Activated B cell treated with CpG ODN at 0.5 μM for 24 hours (primary cell): ENCODE measurements at regions not wholly inside any gene's neighbourhood (a gene's known extent, or its start where the extent isn't known, plus 50 kb on each side); places are given as distances from the start of the nearest gene placed in this dataset.
"Not testable (repeated sequence)": the region's sequence is repeated elsewhere in the genome, so short reads cannot be mapped to it uniquely, and the experiment has no call there.

Experiments used
- ATAC-seq: fragments of 200-7000 bp; cut with Tn5 transposase; one replicate; pipeline ENCODE4 v1.10.0; 2021; ENCODE audit warnings: low read depth, mild to moderate bottlenecking, moderate library complexity
- CTCF ChIA-PET: fragments of 350-600 bp; sonication (Branson Sonifier 250); formaldehyde crosslinking; loops from one replicate; lab custom pipeline; 2021; ENCODE audit warnings: antibody characterized with exemption; lab: Charles Lee
- POLR2A ChIA-PET: fragments of 350-600 bp; sonication (Branson Sonifier 250); formaldehyde crosslinking; loops from one replicate; lab custom pipeline; 2021; ENCODE audit warnings: antibody characterized with exemption; lab: Charles Lee
- DNase-seq: peaks from one replicate; pipeline ENCODE4 v3.0.0; 2022
- H3K27ac Mint-ChIP-seq: one replicate; pipeline ENCODE4 v1.8.0; 2020; ENCODE audit warnings: mixed read lengths
- H3K27me3 Mint-ChIP-seq: one replicate; pipeline ENCODE4 v1.8.0; 2021; ENCODE audit warnings: mixed read lengths
- H3K36me3 Mint-ChIP-seq: one replicate; pipeline ENCODE4 v1.8.0; 2021; ENCODE audit warnings: low read depth, mixed read lengths
- H3K4me1 Mint-ChIP-seq: one replicate; pipeline ENCODE4 v1.8.0; 2021; ENCODE audit warnings: mixed read lengths
- H3K4me3 Mint-ChIP-seq: one replicate; pipeline ENCODE4 v1.8.0; 2020; ENCODE audit warnings: mild to moderate bottlenecking, mixed read lengths
- H3K9me3 Mint-ChIP-seq: one replicate; pipeline ENCODE4 v1.8.0; 2020; ENCODE audit warnings: mixed read lengths
- intact Hi-C: fragments of 100-400 bp; cut with micrococcal nuclease; formaldehyde crosslinking; loops from one replicate; pipeline ENCODE4 v1.15.1; 2024
- TF ChIP-seq, protein P1 (sequence below): fragments of 200-600 bp; IDR thresholded peaks from one replicate; pipeline ENCODE4 v1.8.0; 2022; ENCODE audit warnings: antibody characterized with exemption, mild to moderate bottlenecking

DNA sequence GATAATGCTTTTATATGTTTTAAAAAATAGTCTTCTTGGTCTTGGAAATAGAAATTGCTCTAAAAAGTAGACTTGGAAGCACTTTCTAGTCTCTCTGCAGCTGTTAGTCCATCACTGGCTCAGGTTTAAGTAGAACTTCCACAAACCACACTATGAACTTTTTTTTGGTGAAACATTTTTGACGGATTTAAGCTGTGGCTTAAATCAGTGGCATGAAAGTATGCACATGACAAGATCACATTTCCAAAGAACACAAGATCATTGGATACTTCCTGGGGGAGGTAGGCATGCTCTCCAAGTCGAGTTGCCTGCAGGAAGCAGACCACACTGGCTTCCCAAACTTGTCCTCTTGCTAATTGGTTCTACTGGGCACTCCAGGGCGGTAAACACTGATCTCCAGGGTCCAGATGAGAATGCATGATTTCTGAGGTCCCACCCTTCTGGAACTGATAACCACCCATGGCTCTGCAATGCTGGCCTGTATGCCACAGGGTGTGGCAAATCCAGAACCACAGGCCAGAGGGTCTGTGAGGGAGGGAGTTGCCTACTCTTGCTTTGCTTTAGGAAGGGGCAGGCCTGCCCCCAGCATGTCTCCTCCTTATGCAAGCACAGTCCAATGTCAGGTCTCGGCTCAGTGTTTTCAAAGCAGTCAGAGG, 331.9 kb upstream of the SFRP2 start:
- DNase-seq (no peak), ATAC-seq (no peak)
- no peaks in the 10 kb centered on the region for H3K27me3 Mint-ChIP-seq
- no peak overlapping the region for H3K4me3 Mint-ChIP-seq
- POLR2A ChIA-PET = interaction anchor here (0.6 kb wide), 1 partner anchor 387 kb away, joined by 13 read pairs; no protein-coding TSS in a partner anchor
- no peaks in the 10 kb centered on the region for H3K9me3 Mint-ChIP-seq
- TF ChIP-seq, protein P1, sequence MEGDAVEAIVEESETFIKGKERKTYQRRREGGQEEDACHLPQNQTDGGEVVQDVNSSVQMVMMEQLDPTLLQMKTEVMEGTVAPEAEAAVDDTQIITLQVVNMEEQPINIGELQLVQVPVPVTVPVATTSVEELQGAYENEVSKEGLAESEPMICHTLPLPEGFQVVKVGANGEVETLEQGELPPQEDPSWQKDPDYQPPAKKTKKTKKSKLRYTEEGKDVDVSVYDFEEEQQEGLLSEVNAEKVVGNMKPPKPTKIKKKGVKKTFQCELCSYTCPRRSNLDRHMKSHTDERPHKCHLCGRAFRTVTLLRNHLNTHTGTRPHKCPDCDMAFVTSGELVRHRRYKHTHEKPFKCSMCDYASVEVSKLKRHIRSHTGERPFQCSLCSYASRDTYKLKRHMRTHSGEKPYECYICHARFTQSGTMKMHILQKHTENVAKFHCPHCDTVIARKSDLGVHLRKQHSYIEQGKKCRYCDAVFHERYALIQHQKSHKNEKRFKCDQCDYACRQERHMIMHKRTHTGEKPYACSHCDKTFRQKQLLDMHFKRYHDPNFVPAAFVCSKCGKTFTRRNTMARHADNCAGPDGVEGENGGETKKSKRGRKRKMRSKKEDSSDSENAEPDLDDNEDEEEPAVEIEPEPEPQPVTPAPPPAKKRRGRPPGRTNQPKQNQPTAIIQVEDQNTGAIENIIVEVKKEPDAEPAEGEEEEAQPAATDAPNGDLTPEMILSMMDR = no peak
- intact Hi-C loops = no loop called here
- H3K4me1 Mint-ChIP-seq = no peaks in the 10 kb centered on the region
- H3K36me3 Mint-ChIP-seq = no peaks in the 10 kb centered on the region
- no peak overlapping the region for H3K27ac Mint-ChIP-seq
- CTCF ChIA-PET = no interaction called here

DNA sequence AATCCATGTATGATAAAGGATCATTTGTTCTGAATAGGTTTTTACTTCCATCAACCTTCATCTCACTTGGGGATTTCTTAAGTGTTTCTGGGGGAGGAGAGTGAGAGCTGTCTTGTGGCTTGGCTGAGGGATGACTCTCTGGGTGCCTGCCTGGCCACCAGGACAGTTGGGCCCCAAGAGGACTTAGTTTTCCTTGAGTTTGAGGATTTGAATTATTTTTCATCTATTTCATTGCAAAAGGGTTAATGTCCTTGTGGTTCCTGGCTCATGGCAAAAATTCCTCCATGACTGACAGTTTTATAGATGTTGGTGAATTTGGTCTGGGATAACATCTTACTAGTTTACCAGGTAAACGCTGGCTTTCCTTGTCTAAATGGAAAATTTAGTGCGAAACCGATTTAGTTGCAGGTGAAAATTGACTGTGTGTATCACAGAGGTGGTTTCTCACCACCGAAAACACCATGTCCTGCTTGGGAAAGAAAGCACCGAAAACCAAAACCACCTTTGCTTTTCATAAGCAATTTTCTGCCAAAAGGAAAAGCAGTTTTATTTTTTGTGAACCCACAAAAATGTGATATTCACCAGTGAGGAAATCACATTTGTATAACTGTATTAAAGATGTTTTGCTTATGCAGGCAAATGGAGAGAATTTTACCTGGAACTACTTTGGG, 331.3 kb upstream of the SFRP2 start:
- ATAC-seq = no peak
- CTCF ChIA-PET = no interaction called here
- POLR2A ChIA-PET = no interaction called here
- Mint-ChIP-seq H3K27me3 (no peaks in the 10 kb centered on the region), H3K9me3 (no peaks in the 10 kb centered on the region), H3K27ac (no peak overlapping the region), H3K4me1 (no peaks in the 10 kb centered on the region), H3K4me3 (no peak overlapping the region), H3K36me3 (no peaks in the 10 kb centered on the region)
- intact Hi-C loops = no loop called here
- TF ChIP-seq, protein P1 = no peak
- DNase-seq = no peak

DNA sequence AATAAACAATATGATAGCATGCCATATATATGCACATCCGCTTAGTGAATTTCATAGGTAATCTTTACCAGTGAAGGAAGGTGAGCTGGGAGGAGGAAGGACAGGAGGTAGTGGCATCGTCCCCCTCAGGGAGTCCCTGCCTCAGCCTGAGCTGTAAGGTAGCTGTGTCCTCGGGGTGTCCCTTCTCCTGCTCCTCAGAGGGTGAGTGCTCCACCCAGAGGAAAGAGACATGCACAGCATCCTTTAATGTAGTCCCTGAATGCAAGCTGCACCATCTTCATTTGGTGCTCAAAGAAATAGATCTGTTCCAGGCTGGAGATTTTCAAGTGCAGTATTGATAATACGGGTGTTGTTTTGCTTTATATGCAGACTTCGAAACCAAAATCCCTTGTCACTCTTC, 330.4 kb upstream of the SFRP2 start:
- H3K36me3 Mint-ChIP-seq = no peaks in the 10 kb centered on the region
- H3K27me3 Mint-ChIP-seq = no peaks in the 10 kb centered on the region
- intact Hi-C loops = no loop called here
- H3K9me3 Mint-ChIP-seq = peaks cover 3% of the 10 kb centered on the region
- H3K4me1 Mint-ChIP-seq = no peaks in the 10 kb centered on the region
- ChIA-PET CTCF (no interaction called here), POLR2A (no interaction called here)
- no peak overlapping the region for H3K27ac Mint-ChIP-seq
- no peak overlapping the region for H3K4me3 Mint-ChIP-seq
- TF ChIP-seq, protein P1 = no peak
- DNase-seq = no peak
- ATAC-seq = no peak

DNA sequence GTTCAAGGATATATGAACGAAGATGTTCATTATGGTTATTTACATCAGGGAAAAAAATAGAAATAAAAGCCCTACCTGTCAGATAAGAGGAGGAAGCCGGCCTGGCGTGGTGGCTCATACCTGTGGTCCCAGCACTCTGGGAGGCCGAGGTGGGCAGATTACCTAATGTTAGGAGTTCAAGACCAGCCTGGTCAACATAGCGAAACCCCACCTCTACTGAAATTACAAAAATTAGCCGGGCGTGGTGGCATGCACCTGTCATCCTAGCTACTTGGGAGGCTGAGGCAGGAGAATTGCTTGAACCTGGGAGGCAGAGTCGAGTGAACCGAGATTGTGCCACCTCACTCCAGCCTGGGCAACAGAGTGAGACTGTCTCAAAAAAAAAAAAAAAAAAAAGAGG, 328.8 kb upstream of the SFRP2 start:
- DNase-seq, POLR2A ChIA-PET, intact Hi-C loops, H3K27me3 Mint-ChIP-seq, H3K9me3 Mint-ChIP-seq, H3K4me1 Mint-ChIP-seq, ATAC-seq, H3K36me3 Mint-ChIP-seq, H3K4me3 Mint-ChIP-seq, H3K27ac Mint-ChIP-seq, CTCF ChIA-PET: not testable (repeated sequence)

DNA sequence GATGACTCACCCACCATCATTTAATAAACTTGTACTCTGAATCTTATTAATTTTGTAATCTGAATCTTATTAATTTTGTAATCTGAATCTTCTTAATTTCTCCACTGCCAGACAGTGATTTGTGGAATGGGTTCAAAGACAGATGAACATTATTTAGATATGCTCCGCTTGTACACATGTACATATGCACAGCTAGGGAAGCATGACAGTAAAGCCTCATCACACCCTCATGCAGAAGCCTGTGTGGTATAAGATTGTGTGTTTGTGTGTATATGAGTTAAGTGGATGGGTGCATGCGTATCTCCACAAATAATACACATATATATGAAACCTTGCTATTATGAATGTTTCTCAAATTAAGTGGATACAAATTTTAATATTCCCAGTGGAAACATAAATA, 318.5 kb upstream of the SFRP2 start:
- no peaks in the 10 kb centered on the region for H3K27me3 Mint-ChIP-seq
- no peaks in the 10 kb centered on the region for H3K4me1 Mint-ChIP-seq
- ATAC-seq = no peak
- TF ChIP-seq, protein P1 = no peak
- no peak overlapping the region for H3K4me3 Mint-ChIP-seq
- no peak for DNase-seq
- POLR2A ChIA-PET = no interaction called here
- CTCF ChIA-PET = no interaction called here
- intact Hi-C loops = no loop called here
- no peaks in the 10 kb centered on the region for H3K36me3 Mint-ChIP-seq
- H3K27ac Mint-ChIP-seq = no peak overlapping the region
- H3K9me3 Mint-ChIP-seq = no peaks in the 10 kb centered on the region
